Common myeloid progenitor, CD34-positive (primary cell): ENCODE measurements at regions not wholly inside any gene's neighbourhood (a gene's known extent, or its start where the extent isn't known, plus 50 kb on each side); places are given as distances from the start of the nearest gene placed in this dataset.

Experiments
- CTCF ChIA-PET: fragments of 350-600 bp; sonication (Branson Sonifier 250); formaldehyde crosslinking; loops from one replicate; lab custom pipeline; 2021; ENCODE audit warnings: antibody characterized with exemption; lab: Charles Lee
- POLR2A ChIA-PET: fragments of 350-600 bp; sonication (Branson Sonifier 250); formaldehyde crosslinking; loops from one replicate; lab custom pipeline; 2021; ENCODE audit warnings: antibody characterized with exemption; lab: Charles Lee
- DNase-seq, 3 donors: peaks; one replicate each; pipeline versions ENCODE4 v3.0.0 to v3.0.0-alpha.2; 2013
- H3K27ac ChIP-seq, 2 experiments: 1 replicate in 1 of 2; 2 replicates in 1 of 2; pipeline ENCODE4 v1.7.0; 2013; ENCODE audit warnings: inconsistent platforms in 2 of 2, low read length in 2 of 2, mild to moderate bottlenecking in 2 of 2, low read depth in 1 of 2, moderate library complexity in 1 of 2; ENCODE audit not compliant: severe bottlenecking in 2 of 2, insufficient read depth in 1 of 2, poor library complexity in 1 of 2
- H3K27me3 ChIP-seq, 5 experiments: replicated peaks in 2 of 5; 1 replicate in 3 of 5; 2 replicates in 2 of 5; pipeline versions ENCODE4 v1.6.1 to v1.7.0; 2013; ENCODE audit warnings: low read length in 4 of 5, mild to moderate bottlenecking in 2 of 5, moderate library complexity in 2 of 5, inconsistent platforms in 1 of 5; ENCODE audit not compliant: insufficient read depth in 5 of 5, control insufficient read depth in 4 of 5
- H3K36me3 ChIP-seq, 4 experiments: 1 replicate in 2 of 4; 2 replicates in 2 of 4; pipeline versions ENCODE4 v1.6.1 to v1.7.0; 2013; ENCODE audit warnings: low read length in 3 of 4, control low read depth in 1 of 4, mild to moderate bottlenecking in 1 of 4; ENCODE audit not compliant: control insufficient read depth in 4 of 4, insufficient read depth in 4 of 4
- H3K4me1 ChIP-seq, 4 experiments: 1 replicate in 3 of 4; 2 replicates in 1 of 4; pipeline versions ENCODE4 v1.6.1 to v1.7.1; 2013; ENCODE audit warnings: low read length in 3 of 4, mild to moderate bottlenecking in 3 of 4, control low read depth in 1 of 4, inconsistent platforms in 1 of 4, moderate library complexity in 1 of 4; ENCODE audit not compliant: control insufficient read depth in 4 of 4, insufficient read depth in 4 of 4; ENCODE audit errors: control extremely low read depth in 1 of 4
- H3K4me3 ChIP-seq, 7 experiments: 1 replicate in 4 of 7; 2 replicates in 3 of 7; pipeline versions ENCODE4 v1.5.1 to v1.7.0; 2013; ENCODE audit warnings: mild to moderate bottlenecking in 7 of 7, low read length in 6 of 7, moderate library complexity in 6 of 7, inconsistent platforms in 2 of 7, low read depth in 2 of 7, control low read depth in 1 of 7; ENCODE audit not compliant: insufficient read depth in 4 of 7, control insufficient read depth in 1 of 7; ENCODE audit errors: extremely low read depth in 1 of 7
- H3K9me3 ChIP-seq, 5 experiments: 1 replicate in 4 of 5; 2 replicates in 1 of 5; pipeline versions ENCODE4 v1.6.1 to v1.7.1; 2013; ENCODE audit warnings: low read length in 4 of 5, mild to moderate bottlenecking in 2 of 5, inconsistent platforms in 1 of 5, low read depth in 1 of 5, moderate library complexity in 1 of 5; ENCODE audit not compliant: control insufficient read depth in 4 of 5, insufficient read depth in 2 of 5; ENCODE audit errors: control extremely low read depth in 1 of 5
- WGBS: methylation state at CpG from one replicate; pipeline ENCODE4 v1.1.5; 2013; ENCODE audit not compliant: insufficient coverage; 5-methylcytosine and 5-hydroxymethylcytosine counted together

DNA sequence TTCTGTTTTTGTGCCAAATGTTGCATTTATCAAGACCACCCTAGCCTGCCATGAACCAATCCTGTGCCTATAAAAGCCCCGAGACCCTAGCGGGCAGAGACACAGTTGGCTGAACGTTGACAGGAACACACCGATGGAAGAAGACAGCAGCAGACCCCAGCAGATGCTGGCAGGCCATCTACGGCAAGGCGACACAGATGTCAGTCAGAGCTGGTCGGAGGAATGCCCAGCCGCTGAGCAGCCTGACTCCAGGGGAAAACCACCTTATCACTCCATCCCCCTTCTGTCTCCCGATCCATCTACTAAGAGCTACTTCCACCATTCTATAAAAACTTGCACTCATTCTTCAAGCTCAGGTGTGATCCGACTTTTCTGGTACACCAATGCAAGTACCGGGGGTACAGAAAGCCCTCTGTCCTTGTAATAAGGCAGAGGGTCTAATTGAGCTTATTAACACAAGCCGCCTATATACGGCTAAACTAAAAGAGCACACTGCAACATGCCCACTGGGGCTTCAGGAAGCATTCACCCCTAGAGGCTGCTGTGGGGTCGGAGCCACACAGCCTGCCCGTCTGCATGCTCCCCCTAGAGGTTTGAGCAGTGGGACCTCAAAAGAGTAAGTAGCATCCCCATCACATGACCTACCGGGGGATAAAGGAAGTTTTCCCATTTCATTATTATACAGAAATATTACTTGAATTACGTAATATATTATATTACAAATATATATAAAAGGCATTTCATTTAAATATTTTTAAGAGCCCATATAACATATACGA is 1156.3 kb upstream of the B3GALT2 start:
- Histone ChIP-seq H3K27me3 (no peaks in the 10 kb centered on the region), H3K4me1 (no peaks in the 10 kb centered on the region), H3K9me3 (no peaks in the 10 kb centered on the region), H3K36me3 (no peaks in the 10 kb centered on the region), H3K4me3 (no peak overlapping the region), H3K27ac (no peak overlapping the region)
- ChIA-PET CTCF (no interaction called here), POLR2A (no interaction called here)
- 97% methylated on average over 14 of the region's 18 CpGs for WGBS
- DNase-seq, result no peak

GRCh38 chr1:194341587-194341986 is 1155.2 kb upstream of the B3GALT2 start:
- Histone ChIP-seq H3K4me1 (no peaks in the 10 kb centered on the region), H3K27me3 (no peaks in the 10 kb centered on the region), H3K27ac (no peak overlapping the region), H3K4me3 (no peak overlapping the region), H3K9me3 (no peaks in the 10 kb centered on the region), H3K36me3 (no peaks in the 10 kb centered on the region)
- POLR2A ChIA-PET, result no interaction called here
- no peak for DNase-seq
- CTCF ChIA-PET, result no interaction called here
- no CpG with 5 or more reads among the region's 1 CpG for WGBS

DNA sequence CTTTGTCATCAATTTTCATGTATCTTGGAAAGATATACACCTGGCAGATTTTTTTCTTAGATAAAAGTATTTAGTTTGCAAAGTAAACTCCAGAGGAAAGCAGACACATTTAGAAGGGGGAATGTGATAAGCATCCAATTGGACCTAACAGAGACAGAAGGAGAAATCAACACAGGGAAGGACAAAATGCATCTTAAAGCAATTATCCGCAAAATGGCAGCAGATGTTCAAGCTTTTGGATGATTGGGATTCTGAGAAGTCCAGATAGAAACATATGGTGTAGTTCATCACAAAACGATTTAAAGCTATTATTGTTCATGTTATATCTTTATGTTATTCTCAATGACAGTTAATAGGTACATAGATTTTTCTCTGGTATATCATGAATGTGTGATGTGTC is 1153.1 kb upstream of the B3GALT2 start:
- ChIA-PET POLR2A (no interaction called here), CTCF (no interaction called here)
- Histone ChIP-seq H3K9me3 (no peaks in the 10 kb centered on the region), H3K36me3 (no peaks in the 10 kb centered on the region), H3K27me3 (no peaks in the 10 kb centered on the region), H3K4me3 (no peak overlapping the region), H3K4me1 (no peaks in the 10 kb centered on the region), H3K27ac (no peak overlapping the region)
- 100% methylated on average over 1 of the region's 2 CpGs for WGBS
- no peak for DNase-seq

DNA sequence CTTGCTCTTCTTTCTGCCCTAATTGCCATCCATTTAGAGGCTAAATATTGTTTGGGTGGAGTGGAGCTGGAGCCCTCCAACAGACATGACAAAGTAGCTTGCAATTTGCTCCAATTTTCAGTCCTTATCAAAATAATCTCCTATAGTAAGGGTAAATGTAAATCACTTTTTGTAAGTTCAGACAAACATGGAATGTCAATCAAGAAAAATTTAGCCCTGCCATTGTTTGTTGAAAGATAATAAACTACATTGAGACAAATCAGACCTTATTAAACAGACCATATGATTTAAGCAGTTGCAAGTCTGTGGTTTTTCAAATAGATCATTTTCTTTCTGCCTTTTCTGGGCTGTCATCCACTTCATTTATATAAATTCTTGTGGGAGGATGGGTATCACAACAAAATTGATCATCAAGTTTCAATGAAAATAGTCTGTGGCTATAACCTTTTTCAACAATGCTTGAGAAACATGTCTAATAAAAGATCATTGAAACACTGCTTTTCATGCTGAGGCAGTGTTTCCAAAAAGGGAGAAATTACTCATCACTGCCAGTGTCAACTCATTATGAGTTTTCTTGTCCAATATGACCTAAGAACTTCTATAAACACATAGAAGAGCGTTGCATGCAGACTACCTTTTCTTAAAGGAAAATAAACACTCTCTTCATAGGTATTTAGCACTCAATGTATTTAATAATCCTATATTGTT is 1152.0 kb upstream of the B3GALT2 start:
- ChIA-PET CTCF (no interaction called here), POLR2A (no interaction called here)
- no peak for DNase-seq
- WGBS, result no CpG with 5 or more reads among the region's 1 CpG
- Histone ChIP-seq H3K27ac (no peak overlapping the region), H3K27me3 (no peaks in the 10 kb centered on the region), H3K4me1 (no peaks in the 10 kb centered on the region), H3K36me3 (no peaks in the 10 kb centered on the region), H3K4me3 (no peak overlapping the region), H3K9me3 (no peaks in the 10 kb centered on the region)

GRCh38 chr1:194333240-194333639 is 1146.8 kb upstream of the B3GALT2 start:
- no peak overlapping the region for H3K4me3 ChIP-seq
- H3K36me3 ChIP-seq, result no peaks in the 10 kb centered on the region
- H3K4me1 ChIP-seq, result no peaks in the 10 kb centered on the region
- ChIA-PET CTCF (no interaction called here), POLR2A (no interaction called here)
- H3K27me3 ChIP-seq, result no peaks in the 10 kb centered on the region
- H3K27ac ChIP-seq, result no peak overlapping the region
- no CpG with 5 or more reads among the region's 3 CpGs for WGBS
- no peak for DNase-seq
- H3K9me3 ChIP-seq, result no peaks in the 10 kb centered on the region

DNA sequence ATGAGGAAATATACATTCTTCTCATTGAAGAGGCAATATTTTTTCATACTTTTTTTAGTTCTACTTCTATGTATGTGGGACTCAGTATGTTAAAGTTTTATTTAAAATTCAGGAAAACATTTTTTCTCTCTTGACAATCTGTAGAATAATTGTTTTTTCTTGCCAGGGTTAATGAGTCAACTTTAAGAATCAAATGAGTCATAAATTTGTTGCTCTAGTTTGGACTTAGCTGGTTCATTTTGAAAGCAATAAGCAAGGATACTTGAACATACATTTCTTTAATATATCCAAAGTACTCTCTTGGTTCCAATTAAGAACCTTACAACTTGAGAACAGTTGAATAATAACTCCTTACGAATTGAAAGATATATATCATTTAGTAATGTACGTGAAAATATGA is 1145.3 kb upstream of the B3GALT2 start:
- Histone ChIP-seq H3K36me3 (no peaks in the 10 kb centered on the region), H3K27me3 (no peaks in the 10 kb centered on the region), H3K4me3 (no peak overlapping the region), H3K9me3 (no peaks in the 10 kb centered on the region), H3K27ac (no peak overlapping the region), H3K4me1 (no peaks in the 10 kb centered on the region)
- POLR2A ChIA-PET, result no interaction called here
- no peak for DNase-seq
- CTCF ChIA-PET, result no interaction called here
- WGBS, result no CpG with 5 or more reads among the region's 2 CpGs

- no peak overlapping the region for H3K4me3 ChIP-seq
- no peaks in the 10 kb centered on the region for H3K4me1 ChIP-seq
- H3K9me3 ChIP-seq, result no peaks in the 10 kb centered on the region
- ChIA-PET CTCF (no interaction called here), POLR2A (no interaction called here)
- H3K27ac ChIP-seq, result no peak overlapping the region
- H3K36me3 ChIP-seq, result no peaks in the 10 kb centered on the region
- 100% methylated on average over 2 of the region's 4 CpGs for WGBS
- DNase-seq, result no peak
- no peaks in the 10 kb centered on the region for H3K27me3 ChIP-seq
Observed at GRCh38 chr1:194322751-194323150, 1136.3 kb upstream of the B3GALT2 start.
